GM18499 (cell line): ENCODE measurements at regions not wholly inside any gene's neighbourhood (a gene's known extent, or its start where the extent isn't known, plus 50 kb on each side); places are given as distances from the start of the nearest gene placed in this dataset.

ENCODE experiments used
- ATAC-seq: cut with Tn5 transposase; IDR thresholded peaks from one replicate; pipeline ENCODE4 v1.9.1; 2021; ENCODE audit warnings: moderate number of reproducible peaks; ENCODE audit not compliant: insufficient read depth, unreplicated experiment

- no peak for ATAC-seq
These were observed 69.5 kb upstream of the ALDH1A1 start for GRCh38 chr9:73022353-73022752.

- no peak for ATAC-seq
These were observed 68.0 kb upstream of the ALDH1A1 start for GRCh38 chr9:73020877-73021276.

GRCh38 chr9:73014011-73014410, 61.2 kb upstream of the ALDH1A1 start:
- no peak for ATAC-seq

- ATAC-seq: no peak
These were observed 59.1 kb upstream of the ALDH1A1 start for GRCh38 chr9:73011956-73012355.

GRCh38 chr9:73011181-73011750, 58.4 kb upstream of the ALDH1A1 start:
- ATAC-seq: no peak

GRCh38 chr9:73009649-73010288, 56.9 kb upstream of the ALDH1A1 start:
- ATAC-seq: no peak

- no peak for ATAC-seq
These were observed 55.3 kb upstream of the ALDH1A1 start for GRCh38 chr9:73007966-73008672.

- no peak for ATAC-seq
These were observed 54.1 kb upstream of the ALDH1A1 start for GRCh38 chr9:73006986-73007385.
